ENCODE measurements at regions not wholly inside any gene's neighbourhood (a gene's known extent, or its start where the extent isn't known, plus 50 kb on each side); places are given as distances from the start of the nearest gene placed in this dataset.

- TF ChIP-seq CTCF (IDR thresholded peaks at IDR 0.05; ENCODE audit: control extremely low read depth, extremely low read depth) = no peak
- Histone ChIP-seq H3K27me3 (ENCODE audit: control insufficient read depth in 3 of 3, insufficient read depth in 3 of 3, low read length in 2 of 3) (no peaks in the 10 kb centered on the region), H3K4me3 (no peak overlapping the region), H3K4me1 (ENCODE audit: control insufficient read depth in 5 of 5, insufficient read depth in 5 of 5, low read length in 5 of 5) (peaks cover 0 to 10% (median 6%) of the 10 kb centered on the region in 5 donors), H3K9me3 (ENCODE audit: control insufficient read depth in 4 of 4, insufficient read depth in 3 of 4, low read length in 3 of 4) (no peaks in the 10 kb centered on the region), H3K36me3 (ENCODE audit: control insufficient read depth in 4 of 4, insufficient read depth in 4 of 4, low read length in 4 of 4) (no peaks in the 10 kb centered on the region), H3K9ac (ENCODE audit: insufficient read depth in 1 of 2, low read length in 2 of 2) (no peak overlapping the region), H3K27ac (ENCODE audit: low read depth in 1 of 2, low read length in 1 of 2) (no peak overlapping the region)
- no peak for DNase-seq
- ATAC-seq (ENCODE audit: insufficient read depth, low FRiP score) = no peak
- WGBS, 2 donors = 50 to 98% methylated on average over 1 of the region's 1 CpG
Measured at GRCh38 chr2:64832936-64833335, 156.3 kb upstream of the SLC1A4 start.

GRCh38 chr2:64836566-64836965 is 152.6 kb upstream of the SLC1A4 start:
- no peak overlapping the region for H3K27ac ChIP-seq (ENCODE audit: low read depth in 1 of 2, low read length in 1 of 2)
- 64 to 71% methylated on average over 5 of the region's 5 CpGs for WGBS, 2 donors
- H3K9me3 ChIP-seq (ENCODE audit: control insufficient read depth in 4 of 4, insufficient read depth in 3 of 4, low read length in 3 of 4) = no peaks in the 10 kb centered on the region
- no peak overlapping the region for H3K4me3 ChIP-seq
- no peak for TF ChIP-seq CTCF (IDR thresholded peaks at IDR 0.05; ENCODE audit: control extremely low read depth, extremely low read depth)
- no peak for DNase-seq
- no peak for ATAC-seq (ENCODE audit: insufficient read depth, low FRiP score)
- H3K4me1 ChIP-seq (ENCODE audit: control insufficient read depth in 5 of 5, insufficient read depth in 5 of 5, low read length in 5 of 5) = peaks cover 0 to 11% (median 3%) of the 10 kb centered on the region in 5 donors
- H3K9ac ChIP-seq (ENCODE audit: insufficient read depth in 1 of 2, low read length in 2 of 2) = no peak overlapping the region
- no peaks in the 10 kb centered on the region for H3K27me3 ChIP-seq (ENCODE audit: control insufficient read depth in 3 of 3, insufficient read depth in 3 of 3, low read length in 2 of 3)
- H3K36me3 ChIP-seq (ENCODE audit: control insufficient read depth in 4 of 4, insufficient read depth in 4 of 4, low read length in 4 of 4) = no peaks in the 10 kb centered on the region

- no peaks in the 10 kb centered on the region for H3K27me3 ChIP-seq (ENCODE audit: control insufficient read depth in 3 of 3, insufficient read depth in 3 of 3, low read length in 2 of 3)
- no peak overlapping the region for H3K9ac ChIP-seq (ENCODE audit: insufficient read depth in 1 of 2, low read length in 2 of 2)
- peaks cover 0 to 11% (median 0%) of the 10 kb centered on the region in 5 donors for H3K4me1 ChIP-seq (ENCODE audit: control insufficient read depth in 5 of 5, insufficient read depth in 5 of 5, low read length in 5 of 5)
- no peak overlapping the region for H3K4me3 ChIP-seq
- H3K36me3 ChIP-seq (ENCODE audit: control insufficient read depth in 4 of 4, insufficient read depth in 4 of 4, low read length in 4 of 4) = no peaks in the 10 kb centered on the region
- TF ChIP-seq CTCF (IDR thresholded peaks at IDR 0.05; ENCODE audit: control extremely low read depth, extremely low read depth) = no peak
- ATAC-seq (ENCODE audit: insufficient read depth, low FRiP score) (no peak), DNase-seq (no peak)
- H3K9me3 ChIP-seq (ENCODE audit: control insufficient read depth in 4 of 4, insufficient read depth in 3 of 4, low read length in 3 of 4) = no peaks in the 10 kb centered on the region
- H3K27ac ChIP-seq (ENCODE audit: low read depth in 1 of 2, low read length in 1 of 2) = no peak overlapping the region
- 86 to 87% methylated on average over 10 of the region's 10 CpGs for WGBS, 2 donors
Measured at GRCh38 chr2:64837116-64837731, 152.0 kb upstream of the SLC1A4 start.
